Activated CD8-positive, alpha-beta T cell treated with anti-CD3 and anti-CD28 coated beads for 36 hours (primary cell): ENCODE measurements at regions not wholly inside any gene's neighbourhood (a gene's known extent, or its start where the extent isn't known, plus 50 kb on each side); places are given as distances from the start of the nearest gene placed in this dataset.

Source experiments
- ATAC-seq: fragments of 200-7000 bp; cut with Tn5 transposase; one replicate; pipeline ENCODE4 v1.10.0; 2021; ENCODE audit warnings: mild to moderate bottlenecking, moderate library complexity
- CTCF ChIA-PET: fragments of 350-600 bp; sonication (Branson Sonifier 250); formaldehyde crosslinking; loops from one replicate; lab custom pipeline; 2021; ENCODE audit warnings: antibody characterized with exemption; lab: Charles Lee
- POLR2A ChIA-PET: fragments of 350-600 bp; sonication (Branson Sonifier 250); formaldehyde crosslinking; loops from one replicate; lab custom pipeline; 2021; ENCODE audit warnings: antibody characterized with exemption; lab: Charles Lee
- DNase-seq: peaks from one replicate; pipeline ENCODE4 v3.0.0-alpha.2; 2020
- H3K27ac Mint-ChIP-seq: one replicate; pipeline ENCODE4 v1.8.0; 2021; ENCODE audit warnings: mild to moderate bottlenecking, mixed read lengths
- H3K27me3 Mint-ChIP-seq: one replicate; pipeline ENCODE4 v1.8.0; 2021; ENCODE audit warnings: mixed read lengths
- H3K36me3 Mint-ChIP-seq: one replicate; pipeline ENCODE4 v1.8.0; 2021; ENCODE audit warnings: low read depth, mixed read lengths
- H3K4me1 Mint-ChIP-seq: one replicate; pipeline ENCODE4 v1.8.0; 2021; ENCODE audit warnings: low read depth, mixed read lengths
- H3K4me3 Mint-ChIP-seq: one replicate; pipeline ENCODE4 v1.8.0; 2021; ENCODE audit warnings: mild to moderate bottlenecking, moderate library complexity, mixed read lengths
- H3K9me3 Mint-ChIP-seq: one replicate; pipeline ENCODE4 v1.8.0; 2021; ENCODE audit warnings: mixed read lengths
- intact Hi-C: fragments of 100-400 bp; cut with micrococcal nuclease; formaldehyde crosslinking; loops from one replicate; pipeline ENCODE4 v1.10.0; 2022
- TF ChIP-seq, protein P1 (sequence below): fragments of 200-600 bp; IDR thresholded peaks from one replicate; pipeline ENCODE4 v1.8.0; 2022; ENCODE audit warnings: antibody characterized with exemption, mild to moderate bottlenecking

DNA sequence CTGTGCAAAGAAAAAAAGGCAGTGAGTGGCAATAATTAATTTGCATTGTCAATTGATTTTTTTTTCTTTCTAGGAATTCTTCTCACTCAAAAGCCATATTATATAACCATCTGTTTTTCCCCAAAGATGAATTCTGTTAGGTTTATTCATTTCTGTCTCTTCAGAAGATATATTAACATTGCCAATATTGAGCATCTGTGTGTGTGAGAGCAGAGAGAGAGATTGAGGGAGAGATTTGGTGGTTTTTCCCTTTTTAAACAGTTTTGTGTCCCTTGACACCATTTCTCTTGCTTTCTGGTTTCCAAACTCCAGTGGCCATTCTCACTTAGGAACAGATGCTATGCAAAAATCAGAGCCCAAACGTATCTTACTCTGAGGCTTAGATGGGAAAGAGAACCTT, 112.5 kb downstream of the LACC1 start:
- no peak overlapping the region for H3K4me3 Mint-ChIP-seq
- no peaks in the 10 kb centered on the region for H3K36me3 Mint-ChIP-seq
- H3K4me1 Mint-ChIP-seq = no peaks in the 10 kb centered on the region
- TF ChIP-seq, protein P1, sequence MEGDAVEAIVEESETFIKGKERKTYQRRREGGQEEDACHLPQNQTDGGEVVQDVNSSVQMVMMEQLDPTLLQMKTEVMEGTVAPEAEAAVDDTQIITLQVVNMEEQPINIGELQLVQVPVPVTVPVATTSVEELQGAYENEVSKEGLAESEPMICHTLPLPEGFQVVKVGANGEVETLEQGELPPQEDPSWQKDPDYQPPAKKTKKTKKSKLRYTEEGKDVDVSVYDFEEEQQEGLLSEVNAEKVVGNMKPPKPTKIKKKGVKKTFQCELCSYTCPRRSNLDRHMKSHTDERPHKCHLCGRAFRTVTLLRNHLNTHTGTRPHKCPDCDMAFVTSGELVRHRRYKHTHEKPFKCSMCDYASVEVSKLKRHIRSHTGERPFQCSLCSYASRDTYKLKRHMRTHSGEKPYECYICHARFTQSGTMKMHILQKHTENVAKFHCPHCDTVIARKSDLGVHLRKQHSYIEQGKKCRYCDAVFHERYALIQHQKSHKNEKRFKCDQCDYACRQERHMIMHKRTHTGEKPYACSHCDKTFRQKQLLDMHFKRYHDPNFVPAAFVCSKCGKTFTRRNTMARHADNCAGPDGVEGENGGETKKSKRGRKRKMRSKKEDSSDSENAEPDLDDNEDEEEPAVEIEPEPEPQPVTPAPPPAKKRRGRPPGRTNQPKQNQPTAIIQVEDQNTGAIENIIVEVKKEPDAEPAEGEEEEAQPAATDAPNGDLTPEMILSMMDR = no peak
- peaks cover 5% of the 10 kb centered on the region for H3K27me3 Mint-ChIP-seq
- H3K9me3 Mint-ChIP-seq = peaks cover 16% of the 10 kb centered on the region
- no peak for ATAC-seq
- CTCF ChIA-PET = no interaction called here
- POLR2A ChIA-PET = no interaction called here
- DNase-seq = no peak
- H3K27ac Mint-ChIP-seq = no peak overlapping the region
- intact Hi-C loops = no loop called here

DNA sequence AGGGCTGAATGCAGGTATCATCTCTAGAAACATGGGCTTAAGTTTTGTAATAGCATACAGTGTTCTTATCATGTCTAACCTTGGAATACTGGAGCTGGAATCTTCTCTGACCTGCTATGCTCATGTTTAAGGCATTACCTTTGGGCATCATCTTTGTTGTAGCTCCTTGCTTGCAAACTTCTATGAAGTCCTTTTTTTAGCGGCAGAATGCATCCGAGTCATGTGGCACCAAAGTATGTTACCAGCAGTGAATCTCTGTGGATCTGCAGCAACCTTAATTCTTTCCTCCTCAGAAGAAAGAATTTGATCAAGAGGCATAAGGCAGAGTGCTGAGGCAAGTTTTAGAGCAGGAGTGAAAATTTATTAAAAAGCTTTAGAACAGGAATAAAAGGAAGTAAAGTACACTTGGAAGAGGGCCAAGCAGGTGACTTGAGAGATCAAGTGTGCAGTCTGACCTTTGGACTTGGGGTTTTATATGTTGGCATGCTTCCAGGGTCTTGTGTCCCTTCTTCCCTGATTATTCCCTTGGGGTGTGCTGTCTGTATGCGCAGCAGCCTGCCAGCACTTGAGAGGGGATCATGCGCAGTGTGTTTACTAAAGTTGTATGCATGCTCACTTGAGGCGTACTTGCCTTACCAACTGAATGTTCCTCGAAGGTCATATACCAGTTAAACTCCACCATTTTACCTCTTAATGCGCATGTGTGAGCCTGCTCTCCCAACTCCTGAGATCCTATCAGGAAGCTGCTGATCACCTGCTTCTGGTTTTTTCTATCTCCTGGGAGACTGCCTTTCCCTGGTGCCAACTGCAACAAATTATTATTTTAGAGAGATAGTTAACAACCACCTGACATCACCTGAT, 115.5 kb downstream of the LACC1 start:
- Mint-ChIP-seq H3K4me3 (no peak overlapping the region), H3K9me3 (peaks cover 16% of the 10 kb centered on the region), H3K27ac (no peak overlapping the region), H3K27me3 (peaks cover 7% of the 10 kb centered on the region), H3K4me1 (no peaks in the 10 kb centered on the region), H3K36me3 (no peaks in the 10 kb centered on the region)
- ChIA-PET POLR2A (no interaction called here), CTCF (no interaction called here)
- intact Hi-C loops = no loop called here
- no peak for ATAC-seq
- no peak for DNase-seq
- TF ChIP-seq, protein P1 = no peak

DNA sequence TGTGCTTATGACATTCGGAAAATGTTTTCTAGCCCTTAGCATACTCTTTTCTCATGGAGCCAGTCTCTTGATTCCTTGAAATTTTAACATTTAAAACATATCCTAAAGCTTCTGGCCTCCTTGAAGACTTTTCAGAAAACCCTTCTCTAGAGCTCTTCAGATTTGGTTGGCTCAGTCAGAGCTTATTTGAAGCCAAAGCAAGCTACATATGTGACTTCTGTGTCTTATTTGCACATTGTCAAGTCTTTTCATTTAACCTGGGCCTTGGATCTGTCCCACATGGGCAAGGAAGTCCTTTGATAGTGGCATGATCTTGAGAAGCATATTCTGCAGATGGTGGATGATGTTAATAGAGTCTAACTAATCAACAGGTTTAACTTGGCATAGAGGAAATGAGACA, 116.5 kb downstream of the LACC1 start:
- H3K27ac Mint-ChIP-seq = no peak overlapping the region
- H3K27me3 Mint-ChIP-seq = peaks cover 7% of the 10 kb centered on the region
- DNase-seq = no peak
- no peaks in the 10 kb centered on the region for H3K36me3 Mint-ChIP-seq
- intact Hi-C loops = no loop called here
- no peak overlapping the region for H3K4me3 Mint-ChIP-seq
- peaks cover 16% of the 10 kb centered on the region for H3K9me3 Mint-ChIP-seq
- ChIA-PET CTCF (no interaction called here), POLR2A (no interaction called here)
- no peaks in the 10 kb centered on the region for H3K4me1 Mint-ChIP-seq
- ATAC-seq = no peak
- TF ChIP-seq, protein P1 = no peak

DNA sequence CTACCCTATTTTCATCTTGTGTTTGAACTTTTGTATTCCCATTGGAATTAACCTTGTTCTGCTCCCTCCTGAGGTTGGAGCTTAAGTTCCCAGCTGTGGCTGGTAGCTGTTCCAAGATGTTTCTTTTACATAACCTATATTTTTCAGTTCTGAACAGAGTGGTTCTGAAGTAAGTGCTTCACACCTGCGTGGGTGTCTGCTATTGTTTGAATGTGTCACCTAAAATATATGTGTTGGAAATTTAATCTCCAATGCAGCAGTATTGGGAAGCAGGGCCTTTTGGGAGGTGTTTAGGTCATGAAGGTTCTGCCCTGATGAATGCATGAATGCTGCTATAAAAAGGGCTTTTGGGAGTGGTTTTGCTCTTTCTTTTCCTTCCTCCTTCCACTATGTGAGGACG, 123.8 kb downstream of the LACC1 start:
- H3K4me3 Mint-ChIP-seq = no peak overlapping the region
- H3K9me3 Mint-ChIP-seq = peaks cover 6% of the 10 kb centered on the region
- POLR2A ChIA-PET = no interaction called here

DNA sequence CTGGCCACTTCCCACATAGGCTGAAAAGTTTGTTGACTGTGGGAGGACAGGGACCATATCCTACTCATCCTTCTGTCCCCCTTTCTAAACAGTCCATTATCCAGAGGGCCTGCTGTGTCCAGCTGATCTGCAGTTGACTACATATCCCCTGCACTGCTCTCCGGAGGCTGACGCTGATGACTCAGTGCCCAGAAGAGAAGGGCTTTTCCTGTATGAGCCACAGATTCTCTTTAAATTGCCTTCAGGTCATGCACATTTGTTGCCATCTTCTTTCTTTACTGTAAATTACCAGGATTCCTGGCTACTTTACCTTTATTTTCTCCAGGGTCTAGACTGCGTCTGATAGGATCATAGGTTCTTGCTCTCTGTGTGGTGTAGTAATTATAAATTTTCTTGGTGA, 125.2 kb downstream of the LACC1 start:
- Mint-ChIP-seq H3K4me3 (no peak overlapping the region), H3K27me3 (peaks cover 4% of the 10 kb centered on the region), H3K36me3 (no peaks in the 10 kb centered on the region), H3K4me1 (no peaks in the 10 kb centered on the region), H3K27ac (no peak overlapping the region), H3K9me3 (peaks cover 6% of the 10 kb centered on the region)
- no peak for DNase-seq
- CTCF ChIA-PET = no interaction called here
- no peak for ATAC-seq
- POLR2A ChIA-PET = no interaction called here
- TF ChIP-seq, protein P1 = no peak
- intact Hi-C loops = no loop called here

More for the DNA sequence above, 123.8 kb downstream of the LACC1 start:
- no peaks in the 10 kb centered on the region for H3K36me3 Mint-ChIP-seq
- DNase-seq (no peak), ATAC-seq (no peak)
- H3K27me3 Mint-ChIP-seq = peaks cover 6% of the 10 kb centered on the region
- no peaks in the 10 kb centered on the region for H3K4me1 Mint-ChIP-seq
- TF ChIP-seq, protein P1 = no peak
- CTCF ChIA-PET = no interaction called here
- intact Hi-C loops = no loop called here
- no peak overlapping the region for H3K27ac Mint-ChIP-seq
